GM12872 (cell line): ENCODE measurements at regions not wholly inside any gene's neighbourhood (a gene's known extent, or its start where the extent isn't known, plus 50 kb on each side); places are given as distances from the start of the nearest gene placed in this dataset.

ENCODE experiments used
- TF ChIP-seq, protein P1 (sequence below): IDR thresholded peaks from 3 replicates; pipeline ENCODE4 v1.5.1; 2011; ENCODE audit warnings: low read depth, mild to moderate bottlenecking, low read length, moderate library complexity; ENCODE audit not compliant: insufficient read depth

DNA sequence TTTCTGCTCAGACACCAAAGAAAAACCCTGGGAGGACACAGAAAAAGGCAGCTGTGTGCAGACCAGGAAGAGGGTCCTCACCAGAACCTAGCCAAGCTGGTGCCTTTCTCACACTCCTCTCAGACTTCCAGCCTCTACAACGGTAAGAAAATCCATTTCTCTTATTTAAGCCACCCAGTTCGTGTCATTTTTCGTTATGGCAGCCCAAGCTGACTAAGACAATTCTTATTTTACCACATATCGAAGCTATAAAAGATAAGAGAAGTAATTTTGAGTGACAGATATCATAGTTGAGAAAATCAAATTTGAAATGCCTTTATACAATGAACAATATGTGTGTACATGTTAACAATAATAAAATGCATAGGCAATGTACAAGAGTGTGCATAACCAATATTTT, 219.5 kb downstream of the CBLN2 start:
- TF ChIP-seq, protein P1, sequence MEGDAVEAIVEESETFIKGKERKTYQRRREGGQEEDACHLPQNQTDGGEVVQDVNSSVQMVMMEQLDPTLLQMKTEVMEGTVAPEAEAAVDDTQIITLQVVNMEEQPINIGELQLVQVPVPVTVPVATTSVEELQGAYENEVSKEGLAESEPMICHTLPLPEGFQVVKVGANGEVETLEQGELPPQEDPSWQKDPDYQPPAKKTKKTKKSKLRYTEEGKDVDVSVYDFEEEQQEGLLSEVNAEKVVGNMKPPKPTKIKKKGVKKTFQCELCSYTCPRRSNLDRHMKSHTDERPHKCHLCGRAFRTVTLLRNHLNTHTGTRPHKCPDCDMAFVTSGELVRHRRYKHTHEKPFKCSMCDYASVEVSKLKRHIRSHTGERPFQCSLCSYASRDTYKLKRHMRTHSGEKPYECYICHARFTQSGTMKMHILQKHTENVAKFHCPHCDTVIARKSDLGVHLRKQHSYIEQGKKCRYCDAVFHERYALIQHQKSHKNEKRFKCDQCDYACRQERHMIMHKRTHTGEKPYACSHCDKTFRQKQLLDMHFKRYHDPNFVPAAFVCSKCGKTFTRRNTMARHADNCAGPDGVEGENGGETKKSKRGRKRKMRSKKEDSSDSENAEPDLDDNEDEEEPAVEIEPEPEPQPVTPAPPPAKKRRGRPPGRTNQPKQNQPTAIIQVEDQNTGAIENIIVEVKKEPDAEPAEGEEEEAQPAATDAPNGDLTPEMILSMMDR, result no peak

DNA sequence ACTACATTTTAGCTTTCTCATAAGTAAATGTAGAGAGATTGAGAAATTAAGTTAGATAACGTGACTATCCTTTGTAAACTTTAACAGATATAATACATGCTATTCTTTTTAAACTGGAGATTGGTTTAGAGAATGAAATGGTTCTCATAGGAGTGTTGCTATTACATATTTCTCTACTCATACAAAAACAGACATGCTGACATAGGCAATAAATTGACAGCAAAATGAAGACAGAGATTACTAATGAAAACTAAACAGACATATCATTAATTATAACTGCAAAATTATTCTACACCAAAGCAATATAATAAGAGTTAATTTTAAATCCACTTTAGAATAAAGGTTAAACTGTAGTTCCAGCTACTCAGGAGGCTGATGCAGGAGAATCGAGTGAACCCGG, 227.6 kb downstream of the CBLN2 start:
- TF ChIP-seq, protein P1, result no peak

DNA sequence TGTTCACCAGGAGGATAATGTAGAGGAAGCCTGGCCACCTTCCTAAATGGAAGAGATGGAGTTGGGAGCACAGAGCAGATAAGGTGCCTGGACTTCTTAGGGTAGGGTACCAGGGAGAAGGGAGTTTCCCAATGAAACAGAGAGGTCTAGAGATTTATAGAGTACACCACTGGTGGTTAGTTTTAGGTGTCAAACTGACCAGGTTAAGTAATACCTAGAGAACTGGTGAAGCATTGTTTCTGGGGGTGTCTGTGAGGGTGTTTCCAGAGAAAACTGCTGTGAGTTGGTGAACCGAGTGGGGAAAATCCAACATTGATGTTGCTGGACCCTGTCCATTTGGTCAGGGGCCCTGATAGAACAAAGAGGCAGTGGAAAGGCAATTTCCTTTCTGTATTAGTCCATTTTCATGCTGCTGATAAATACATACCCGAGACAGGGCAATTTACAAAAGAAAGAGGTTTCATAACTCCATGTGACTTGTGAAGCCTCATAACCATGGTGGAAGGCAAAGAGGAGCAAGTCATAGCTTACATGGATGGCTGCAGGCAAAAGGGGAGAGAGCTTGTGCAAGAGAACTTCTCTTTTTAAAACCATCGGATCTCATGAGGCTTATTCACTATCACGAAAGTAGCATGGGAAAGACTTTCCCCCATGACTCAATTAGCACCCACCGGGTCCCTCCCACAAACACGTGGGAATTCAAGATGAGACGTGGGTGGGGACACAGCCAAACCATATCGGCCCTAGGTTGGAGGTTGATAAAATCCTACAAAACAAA, 260.8 kb downstream of the CBLN2 start:
- TF ChIP-seq, protein P1, result no peak

DNA sequence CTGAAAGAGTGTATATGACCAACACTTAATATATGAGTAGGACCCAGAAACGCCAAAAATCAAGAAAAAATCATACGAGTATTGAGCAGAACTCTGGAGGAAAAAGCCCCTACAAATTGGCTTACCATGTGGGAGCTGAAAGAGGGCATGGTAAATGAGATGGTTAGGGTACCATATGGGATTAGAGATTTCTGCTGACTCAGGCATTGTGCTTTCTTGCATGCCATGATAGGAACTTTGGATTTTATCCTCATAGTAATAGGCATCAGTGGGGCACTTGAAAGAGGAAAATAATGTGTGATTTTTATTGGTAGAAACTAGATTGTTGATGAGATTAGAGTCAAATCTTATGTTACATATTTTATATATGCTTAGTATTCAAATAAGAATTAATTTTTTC, 271.1 kb downstream of the CBLN2 start:
- TF ChIP-seq, protein P1, result no peak

DNA sequence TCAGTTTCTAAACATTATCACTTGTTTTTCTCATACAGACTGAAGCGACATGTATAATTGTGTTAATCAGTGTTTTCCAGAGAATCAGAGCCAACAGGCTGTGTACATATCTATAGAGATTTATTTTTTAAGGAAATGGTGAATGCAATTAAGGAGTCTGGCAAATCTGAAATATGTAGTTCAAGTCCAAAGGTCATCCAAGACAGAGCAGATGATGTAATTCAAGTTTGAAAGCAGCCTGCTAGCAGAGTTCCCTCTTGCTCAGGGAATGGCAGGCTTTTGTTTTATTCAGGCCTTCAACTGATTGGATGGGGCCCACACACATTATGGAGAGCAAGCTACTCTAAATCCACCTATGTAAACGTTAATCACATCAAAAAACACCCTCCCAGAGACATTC, 282.6 kb downstream of the CBLN2 start:
- TF ChIP-seq, protein P1, result no peak

DNA sequence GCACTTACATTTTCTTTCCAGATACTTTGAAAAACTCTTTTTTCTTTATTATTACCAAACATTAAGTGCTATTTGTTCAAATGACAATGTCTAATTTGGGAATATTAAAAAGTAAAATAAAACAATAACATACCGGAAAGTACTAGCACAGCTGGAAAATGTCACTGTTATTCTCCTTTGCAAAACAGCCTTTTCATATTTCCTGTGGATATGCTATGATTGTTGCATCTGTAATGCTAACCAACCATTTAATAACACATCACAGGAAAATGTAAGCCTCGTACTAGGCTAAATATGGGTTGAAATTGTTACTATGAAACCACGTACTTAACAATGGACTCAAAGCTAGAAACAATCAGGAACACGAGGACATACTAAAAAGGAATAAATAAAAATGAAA, 298.1 kb downstream of the CBLN2 start:
- TF ChIP-seq, protein P1, result no peak

DNA sequence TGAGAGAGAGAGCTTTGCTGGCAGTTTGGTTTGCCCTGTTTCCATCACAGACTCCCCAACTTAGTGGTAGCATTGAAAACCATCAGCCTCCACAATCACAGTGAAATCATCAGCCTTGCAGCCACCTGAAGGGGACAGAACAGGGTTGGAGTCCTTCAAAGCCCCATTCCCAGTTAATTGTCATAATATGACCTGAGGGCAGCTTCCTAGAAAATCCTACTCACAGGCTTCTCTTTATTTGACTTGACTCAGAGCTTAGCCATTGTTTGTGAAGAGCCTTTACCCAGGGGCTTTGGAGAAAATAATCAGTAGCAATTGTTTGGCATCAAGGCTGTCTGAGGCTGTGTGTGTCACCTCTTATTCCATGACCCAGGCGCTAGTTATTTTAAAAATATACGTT, 308.7 kb downstream of the CBLN2 start:
- TF ChIP-seq, protein P1, result no peak

DNA sequence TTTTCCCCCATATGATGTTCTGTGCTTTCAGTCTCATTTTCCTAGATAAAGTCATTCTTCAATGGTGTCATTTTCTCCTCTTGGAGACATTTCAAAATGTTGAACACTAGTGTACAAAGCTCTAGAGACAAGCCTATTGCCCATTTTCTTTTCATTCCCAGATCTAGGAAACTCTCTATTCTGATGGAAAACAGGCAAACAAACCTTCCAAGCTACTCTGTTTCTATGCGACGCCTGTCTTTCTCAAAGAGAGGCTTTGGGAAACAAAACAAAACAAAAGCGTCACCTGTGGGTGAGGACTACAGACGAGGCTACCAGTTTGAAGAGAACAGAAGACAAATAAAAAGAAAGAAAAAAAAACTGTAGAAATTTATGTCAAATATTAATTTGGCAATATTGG, 311.0 kb downstream of the CBLN2 start:
- TF ChIP-seq, protein P1, result no peak
